Endothelial cell of umbilical vein (primary cell): ENCODE measurements at regions not wholly inside any gene's neighbourhood (a gene's known extent, or its start where the extent isn't known, plus 50 kb on each side); places are given as distances from the start of the nearest gene placed in this dataset.

Experiments
- BruUV-seq: library from RNA; stranded (reverse); fragments of 400-500 nt; replicated peaks from 2 replicates; lab custom pipeline; 2021; lab: Mats Ljungman, UMichigan
- CTCF ChIA-PET: fragments of 300-600, 350-600 bp; sonication (Branson Sonifier 250); formaldehyde crosslinking; loops from one replicate; lab custom pipeline; 2021; ENCODE audit warnings: antibody characterized with exemption, inconsistent platforms; lab: Charles Lee
- POLR2A ChIA-PET: fragments of 300-600, 350-600 bp; sonication (Branson Sonifier 250); formaldehyde crosslinking; loops from one replicate; lab custom pipeline; 2021; ENCODE audit warnings: antibody characterized with exemption, inconsistent platforms; lab: Charles Lee
- DNase-seq: peaks from one replicate; pipeline ENCODE4 v3.0.0-alpha.2; 2011; ENCODE audit warnings: low read depth, low spot score
- FAIRE-seq: peaks from 2 replicates; lab custom pipeline; 2011; peaks lifted over from hg19 to GRCh38; lab: Jason Lieb, UNC
- H2AFZ ChIP-seq: 2 replicates; pipeline ENCODE4 v1.6.0; 2012; ENCODE audit warnings: low read depth, low read length, control low read depth, inconsistent platforms
- H3K27ac ChIP-seq: 2 replicates; pipeline ENCODE4 v1.5.1; 2011; ENCODE audit warnings: low read depth, mild to moderate bottlenecking, control low read depth, low read length, moderate library complexity; ENCODE audit not compliant: insufficient read depth
- H3K27me3 ChIP-seq, 2 experiments: 2 replicates each; pipeline versions ENCODE4 v1.6.0 to v1.6.1; 2011; ENCODE audit warnings: low read length in 2 of 2, mixed read lengths in 1 of 2; ENCODE audit not compliant: control insufficient read depth in 2 of 2, insufficient read depth in 2 of 2
- H3K36me3 ChIP-seq, 2 experiments: 2 replicates in 1 of 2; 3 replicates in 1 of 2; pipeline ENCODE4 v1.5.1; 2011; ENCODE audit warnings: low read length in 2 of 2, mild to moderate bottlenecking in 1 of 2, moderate library complexity in 1 of 2; ENCODE audit not compliant: control insufficient read depth in 2 of 2, insufficient read depth in 2 of 2; ENCODE audit errors: extremely low read depth in 1 of 2
- H3K4me1 ChIP-seq: 3 replicates; pipeline ENCODE4 v1.5.1; 2011; ENCODE audit warnings: mild to moderate bottlenecking, low read length; ENCODE audit not compliant: control insufficient read depth, insufficient read depth; ENCODE audit errors: extremely low read depth
- H3K4me2 ChIP-seq: 2 replicates; pipeline ENCODE4 v1.6.1; 2011; ENCODE audit warnings: low read length, control low read depth, mixed read lengths; ENCODE audit not compliant: insufficient read depth
- H3K4me3 ChIP-seq, 3 experiments: fragments of 200-600 bp in 1 of 3; sonication (generic), shearing (Covaris generic) in 1 of 3; replicated peaks in 1 of 3; 2 replicates each; pipeline ENCODE4 v1.5.1; 2011 to 2016; ENCODE audit warnings: control low read depth in 3 of 3, low read length in 3 of 3, mild to moderate bottlenecking in 2 of 3, inconsistent platforms in 1 of 3, low read depth in 1 of 3, moderate library complexity in 1 of 3; ENCODE audit not compliant: insufficient read depth in 1 of 3
- H3K79me2 ChIP-seq: 2 replicates; pipeline ENCODE4 v1.6.0; 2012; ENCODE audit warnings: low read length, inconsistent platforms; ENCODE audit not compliant: control insufficient read depth, insufficient read depth
- H3K9ac ChIP-seq: replicated peaks from 2 replicates; pipeline ENCODE3; 2011; ENCODE audit warnings: low read length, control low read depth; ENCODE audit not compliant: insufficient read depth; ENCODE audit errors: extremely low read depth
- H3K9me1 ChIP-seq: replicated peaks from 3 replicates; pipeline ENCODE4 v1.6.0; 2011; ENCODE audit warnings: mild to moderate bottlenecking, low read length; ENCODE audit not compliant: control insufficient read depth, insufficient read depth; ENCODE audit errors: extremely low read depth
- H3K9me3 ChIP-seq: replicated peaks from 2 replicates; pipeline ENCODE4 v1.5.1; 2012; ENCODE audit warnings: low read length, inconsistent platforms; ENCODE audit not compliant: control insufficient read depth, insufficient read depth
- H4K20me1 ChIP-seq: replicated peaks from 2 replicates; pipeline ENCODE3; 2011; ENCODE audit warnings: mild to moderate bottlenecking, low read length; ENCODE audit not compliant: control insufficient read depth, insufficient read depth; ENCODE audit errors: extremely low read depth
- EZH2 ChIP-seq: IDR thresholded peaks from 2 replicates; pipeline ENCODE4 v1.6.1; 2012; ENCODE audit warnings: borderline replicate concordance, low read depth, mild to moderate bottlenecking, moderate library complexity, low read length, inconsistent platforms; ENCODE audit not compliant: severe bottlenecking
- FOS ChIP-seq: IDR thresholded peaks from 2 replicates; pipeline ENCODE4 v1.6.1; 2011; ENCODE audit warnings: mild to moderate bottlenecking, low read length, moderate library complexity, borderline replicate concordance; ENCODE audit not compliant: insufficient read depth
- GATA2 ChIP-seq: IDR thresholded peaks from 2 replicates; pipeline ENCODE4 v1.7.0; 2011; ENCODE audit warnings: low read depth, mild to moderate bottlenecking, moderate library complexity, mixed read lengths, low read length; ENCODE audit not compliant: insufficient read length, insufficient read depth
- JUN ChIP-seq: IDR thresholded peaks from 2 replicates; pipeline ENCODE4 v1.6.1; 2011; ENCODE audit warnings: borderline replicate concordance, low read depth; ENCODE audit not compliant: insufficient read length, insufficient read depth
- MYC ChIP-seq: IDR thresholded peaks from one replicate; pipeline ENCODE4 v1.6.1; 2011; ENCODE audit warnings: mild to moderate bottlenecking, low read depth, low read length
- POLR2A ChIP-seq: IDR thresholded peaks from 2 replicates; pipeline ENCODE4 v1.6.1; 2012; ENCODE audit warnings: low read depth, mild to moderate bottlenecking, control low read depth, low read length
- POLR2AphosphoS5 ChIP-seq: IDR thresholded peaks from 2 replicates; pipeline ENCODE4 v1.6.1; 2012; ENCODE audit warnings: low read depth, mild to moderate bottlenecking, control low read depth, low read length, moderate library complexity; ENCODE audit not compliant: insufficient read depth
- dilution Hi-C: fragments of 300-500 bp; cut with MboI; formaldehyde crosslinking; loops from one replicate; pipeline ENCODE4 v1.15.0; 2019; ENCODE audit warnings: low sequenced_read_pairs; ENCODE audit not compliant: extremely low pct_ligation_motif_present
- intact Hi-C: fragments of 100-400 bp; cut with micrococcal nuclease; formaldehyde crosslinking; loops from one replicate; pipeline ENCODE4 v1.10.0; 2022
- TF ChIP-seq, protein P1 (sequence below): IDR thresholded peaks from 2 replicates; pipeline ENCODE4 v1.6.1; 2011; ENCODE audit not compliant: insufficient read depth, insufficient read length
- TF ChIP-seq, protein P2 (sequence below), 2 donors: IDR thresholded peaks; 1 replicate in 1 of 2; 2 replicates in 1 of 2; pipeline ENCODE4 v1.5.1; 2011; ENCODE audit warnings: low read length in 2 of 2, mild to moderate bottlenecking in 2 of 2, moderate library complexity in 2 of 2, control low read depth in 1 of 2, inconsistent platforms in 1 of 2, low read depth in 1 of 2; ENCODE audit not compliant: insufficient read depth in 1 of 2; ENCODE audit errors: extremely low read depth in 1 of 2

DNA sequence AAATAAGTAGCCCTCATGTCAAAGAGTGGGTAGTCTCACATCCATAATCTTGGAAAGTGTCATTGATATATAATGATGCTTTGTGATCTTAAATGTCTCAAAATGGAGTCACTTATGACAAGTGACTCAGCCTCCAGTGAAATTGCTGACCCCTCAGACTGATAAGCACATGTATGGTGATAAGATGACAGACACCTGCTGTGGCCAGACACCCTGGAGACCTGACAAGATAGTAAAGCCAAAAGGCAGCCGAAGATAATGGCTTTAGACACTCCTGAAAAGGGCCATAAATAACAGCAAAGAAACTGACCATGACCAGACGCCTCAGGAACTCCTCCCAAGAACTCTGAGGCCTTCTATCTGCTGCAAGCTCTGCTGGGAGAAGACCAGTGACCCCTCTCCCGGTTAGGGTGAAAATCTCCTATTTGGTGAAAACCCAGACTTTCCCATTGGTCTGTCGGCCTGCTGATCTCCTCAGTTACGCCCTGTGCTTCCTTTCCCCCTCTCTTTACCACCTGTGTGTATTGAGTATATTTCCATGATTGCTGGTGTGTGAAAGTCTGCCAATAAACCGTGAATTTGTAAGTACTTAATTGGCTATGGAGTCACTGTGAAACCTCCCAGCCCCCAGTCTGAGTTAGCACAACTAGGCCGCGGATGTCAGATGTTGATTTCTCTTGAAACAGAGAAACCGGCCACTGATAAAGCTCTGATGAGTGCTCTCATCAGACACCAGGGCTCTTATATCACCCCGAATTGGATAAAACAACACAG lies 226.7 kb upstream of the MYOCD start:
- Histone ChIP-seq H3K27ac (no peak overlapping the region), H3K79me2 (no peaks in the 10 kb centered on the region), H3K36me3 (no peaks in the 10 kb centered on the region), H2AFZ (no peak overlapping the region), H3K4me2 (no peak overlapping the region), H3K27me3 (no peaks in the 10 kb centered on the region), H3K4me3 (no peak overlapping the region), H3K4me1 (no peaks in the 10 kb centered on the region), H3K9me1 (no peaks in the 10 kb centered on the region), H4K20me1 (no peaks in the 10 kb centered on the region), H3K9ac (no peak overlapping the region), H3K9me3 (no peaks in the 10 kb centered on the region)
- ChIA-PET CTCF (no interaction called here), POLR2A (no interaction called here)
- BruUV-seq: no TSS peak
- no peak for FAIRE-seq
- intact Hi-C loops (no loop called here), dilution Hi-C loops (no loop called here)
- DNase-seq: no peak
- TF ChIP-seq, protein P1, sequence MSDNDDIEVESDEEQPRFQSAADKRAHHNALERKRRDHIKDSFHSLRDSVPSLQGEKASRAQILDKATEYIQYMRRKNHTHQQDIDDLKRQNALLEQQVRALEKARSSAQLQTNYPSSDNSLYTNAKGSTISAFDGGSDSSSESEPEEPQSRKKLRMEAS: no peak
- no peak for TF ChIP-seq JUN
- no peak for TF ChIP-seq POLR2AphosphoS5
- TF ChIP-seq MYC: no peak
- TF ChIP-seq POLR2A: no peak
- no peak for TF ChIP-seq EZH2
- TF ChIP-seq, protein P2, sequence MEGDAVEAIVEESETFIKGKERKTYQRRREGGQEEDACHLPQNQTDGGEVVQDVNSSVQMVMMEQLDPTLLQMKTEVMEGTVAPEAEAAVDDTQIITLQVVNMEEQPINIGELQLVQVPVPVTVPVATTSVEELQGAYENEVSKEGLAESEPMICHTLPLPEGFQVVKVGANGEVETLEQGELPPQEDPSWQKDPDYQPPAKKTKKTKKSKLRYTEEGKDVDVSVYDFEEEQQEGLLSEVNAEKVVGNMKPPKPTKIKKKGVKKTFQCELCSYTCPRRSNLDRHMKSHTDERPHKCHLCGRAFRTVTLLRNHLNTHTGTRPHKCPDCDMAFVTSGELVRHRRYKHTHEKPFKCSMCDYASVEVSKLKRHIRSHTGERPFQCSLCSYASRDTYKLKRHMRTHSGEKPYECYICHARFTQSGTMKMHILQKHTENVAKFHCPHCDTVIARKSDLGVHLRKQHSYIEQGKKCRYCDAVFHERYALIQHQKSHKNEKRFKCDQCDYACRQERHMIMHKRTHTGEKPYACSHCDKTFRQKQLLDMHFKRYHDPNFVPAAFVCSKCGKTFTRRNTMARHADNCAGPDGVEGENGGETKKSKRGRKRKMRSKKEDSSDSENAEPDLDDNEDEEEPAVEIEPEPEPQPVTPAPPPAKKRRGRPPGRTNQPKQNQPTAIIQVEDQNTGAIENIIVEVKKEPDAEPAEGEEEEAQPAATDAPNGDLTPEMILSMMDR (IDR thresholded peaks at IDR 0.05; ENCODE audit: extremely low read depth in 1 of 2, insufficient read depth in 1 of 2, low read depth in 1 of 2, low read length in 2 of 2): no peak
- TF ChIP-seq GATA2: no peak
- TF ChIP-seq FOS: no peak
